ENCODE measurements at regions not wholly inside any gene's neighbourhood (a gene's known extent, or its start where the extent isn't known, plus 50 kb on each side); places are given as distances from the start of the nearest gene placed in this dataset.

- no peak overlapping the region for H3K4me3 ChIP-seq (ENCODE audit: low read length, poor library complexity, severe bottlenecking)
- no peaks in the 10 kb centered on the region for H3K27me3 ChIP-seq (ENCODE audit: insufficient read depth, low read length, poor library complexity, severe bottlenecking)
- no peaks in the 10 kb centered on the region for H3K36me3 ChIP-seq (ENCODE audit: insufficient read depth, low read length)
- H2AFZ ChIP-seq (ENCODE audit: low read length) = no peak overlapping the region
- no peaks in the 10 kb centered on the region for H3F3A ChIP-seq (ENCODE audit: low read depth)
- peaks cover 6% of the 10 kb centered on the region for H3K4me1 ChIP-seq (ENCODE audit: insufficient read depth, low read length, poor library complexity, severe bottlenecking)
- no peak for TF ChIP-seq EZH2phosphoT487 (IDR thresholded peaks at IDR 0.05; ENCODE audit: borderline replicate concordance)
- TF ChIP-seq, protein P1, sequence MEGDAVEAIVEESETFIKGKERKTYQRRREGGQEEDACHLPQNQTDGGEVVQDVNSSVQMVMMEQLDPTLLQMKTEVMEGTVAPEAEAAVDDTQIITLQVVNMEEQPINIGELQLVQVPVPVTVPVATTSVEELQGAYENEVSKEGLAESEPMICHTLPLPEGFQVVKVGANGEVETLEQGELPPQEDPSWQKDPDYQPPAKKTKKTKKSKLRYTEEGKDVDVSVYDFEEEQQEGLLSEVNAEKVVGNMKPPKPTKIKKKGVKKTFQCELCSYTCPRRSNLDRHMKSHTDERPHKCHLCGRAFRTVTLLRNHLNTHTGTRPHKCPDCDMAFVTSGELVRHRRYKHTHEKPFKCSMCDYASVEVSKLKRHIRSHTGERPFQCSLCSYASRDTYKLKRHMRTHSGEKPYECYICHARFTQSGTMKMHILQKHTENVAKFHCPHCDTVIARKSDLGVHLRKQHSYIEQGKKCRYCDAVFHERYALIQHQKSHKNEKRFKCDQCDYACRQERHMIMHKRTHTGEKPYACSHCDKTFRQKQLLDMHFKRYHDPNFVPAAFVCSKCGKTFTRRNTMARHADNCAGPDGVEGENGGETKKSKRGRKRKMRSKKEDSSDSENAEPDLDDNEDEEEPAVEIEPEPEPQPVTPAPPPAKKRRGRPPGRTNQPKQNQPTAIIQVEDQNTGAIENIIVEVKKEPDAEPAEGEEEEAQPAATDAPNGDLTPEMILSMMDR (conservative IDR thresholded peaks at IDR 0.05; ENCODE audit: low read length) = no peak
- no peak overlapping the region for H3K9ac ChIP-seq (ENCODE audit: low read depth, low read length, poor library complexity, severe bottlenecking)
- H3K9me3 ChIP-seq (ENCODE audit: insufficient read depth, low read depth, low read length) = no peaks in the 10 kb centered on the region
- H4K20me1 ChIP-seq (ENCODE audit: insufficient read depth, low read length, poor library complexity, severe bottlenecking) = no peaks in the 10 kb centered on the region
- H3K4me2 ChIP-seq (ENCODE audit: low read depth, low read length, poor library complexity, severe bottlenecking) = no peak overlapping the region
- no peaks in the 10 kb centered on the region for H3K9me2 ChIP-seq (replicated peaks; ENCODE audit: low read depth, low read length)
- H3K79me2 ChIP-seq (ENCODE audit: insufficient read depth, low read length) = no peaks in the 10 kb centered on the region
Observed at GRCh38 chr20:47968541-47969310, 183.4 kb upstream of the SULF2 start.

DNA sequence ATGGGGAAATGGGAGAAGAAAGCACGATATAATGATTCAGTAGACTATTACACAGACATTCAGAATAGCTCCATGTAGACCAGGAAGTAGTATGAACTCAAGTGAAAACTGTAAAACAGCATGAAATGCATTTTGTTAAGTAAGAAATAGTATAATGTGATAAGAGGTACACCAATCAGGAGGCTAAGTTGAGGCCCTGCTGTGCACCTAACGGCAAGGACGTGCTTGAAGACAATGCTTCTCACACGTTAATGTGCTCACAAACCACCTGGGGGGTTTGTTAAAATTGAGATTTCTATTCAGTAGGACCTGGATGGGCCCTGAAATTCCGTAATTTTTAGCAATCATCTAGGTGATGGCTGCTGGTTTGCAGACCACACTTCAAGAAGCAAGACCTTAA is 178.9 kb upstream of the SULF2 start:
- Histone ChIP-seq H3K27me3 (ENCODE audit: insufficient read depth, low read length, poor library complexity, severe bottlenecking) (no peaks in the 10 kb centered on the region), H3F3A (ENCODE audit: low read depth) (no peaks in the 10 kb centered on the region)

GRCh38 chr20:47963022-47963421 is 177.7 kb upstream of the SULF2 start:
- Histone ChIP-seq H3K4me3 (ENCODE audit: low read length, poor library complexity, severe bottlenecking) (no peak overlapping the region), H2AFZ (ENCODE audit: low read length) (no peak overlapping the region), H3K36me3 (ENCODE audit: insufficient read depth, low read length) (no peaks in the 10 kb centered on the region), H3K27me3 (ENCODE audit: insufficient read depth, low read length, poor library complexity, severe bottlenecking) (no peaks in the 10 kb centered on the region), H3K9me3 (ENCODE audit: insufficient read depth, low read depth, low read length) (no peaks in the 10 kb centered on the region), H3F3A (ENCODE audit: low read depth) (no peaks in the 10 kb centered on the region), H3K79me2 (ENCODE audit: insufficient read depth, low read length) (no peaks in the 10 kb centered on the region), H4K20me1 (ENCODE audit: insufficient read depth, low read length, poor library complexity, severe bottlenecking) (no peaks in the 10 kb centered on the region), H3K4me1 (ENCODE audit: insufficient read depth, low read length, poor library complexity, severe bottlenecking) (no peaks in the 10 kb centered on the region), H3K9me2 (replicated peaks; ENCODE audit: low read depth, low read length) (no peaks in the 10 kb centered on the region), H3K4me2 (ENCODE audit: low read depth, low read length, poor library complexity, severe bottlenecking) (no peak overlapping the region), H3K9ac (ENCODE audit: low read depth, low read length, poor library complexity, severe bottlenecking) (no peak overlapping the region)
- TF ChIP-seq, protein P1 (conservative IDR thresholded peaks at IDR 0.05; ENCODE audit: low read length) = no peak
- TF ChIP-seq EZH2phosphoT487 (IDR thresholded peaks at IDR 0.05; ENCODE audit: borderline replicate concordance) = no peak

More for the DNA sequence above, 178.9 kb upstream of the SULF2 start:
- TF ChIP-seq EZH2phosphoT487 (IDR thresholded peaks at IDR 0.05; ENCODE audit: borderline replicate concordance) = no peak
- TF ChIP-seq, protein P1 (conservative IDR thresholded peaks at IDR 0.05; ENCODE audit: low read length) = no peak
- H3K4me1 ChIP-seq (ENCODE audit: insufficient read depth, low read length, poor library complexity, severe bottlenecking) = no peaks in the 10 kb centered on the region
- H3K4me3 ChIP-seq (ENCODE audit: low read length, poor library complexity, severe bottlenecking) = no peak overlapping the region
- H3K79me2 ChIP-seq (ENCODE audit: insufficient read depth, low read length) = no peaks in the 10 kb centered on the region
- H3K36me3 ChIP-seq (ENCODE audit: insufficient read depth, low read length) = no peaks in the 10 kb centered on the region
- no peak overlapping the region for H3K9ac ChIP-seq (ENCODE audit: low read depth, low read length, poor library complexity, severe bottlenecking)
- H3K9me3 ChIP-seq (ENCODE audit: insufficient read depth, low read depth, low read length) = no peaks in the 10 kb centered on the region
- H4K20me1 ChIP-seq (ENCODE audit: insufficient read depth, low read length, poor library complexity, severe bottlenecking) = no peaks in the 10 kb centered on the region
- H3K4me2 ChIP-seq (ENCODE audit: low read depth, low read length, poor library complexity, severe bottlenecking) = no peak overlapping the region
- no peaks in the 10 kb centered on the region for H3K9me2 ChIP-seq (replicated peaks; ENCODE audit: low read depth, low read length)
- no peak overlapping the region for H2AFZ ChIP-seq (ENCODE audit: low read length)
